H1 (cell line): ENCODE measurements at regions not wholly inside any gene's neighbourhood (a gene's known extent, or its start where the extent isn't known, plus 50 kb on each side); places are given as distances from the start of the nearest gene placed in this dataset.

Experiments used
- RNF2 ChIP-seq: fragments of 200-900, 300-1000 bp; sonication (generic); IDR thresholded peaks from 2 replicates; pipeline ENCODE4 v1.7.1; 2016; ENCODE audit warnings: borderline replicate concordance, low read depth, mild to moderate bottlenecking, antibody characterized with exemption, low read length; ENCODE audit not compliant: poor library complexity, severe bottlenecking; ENCODE audit errors: missing control alignments

DNA sequence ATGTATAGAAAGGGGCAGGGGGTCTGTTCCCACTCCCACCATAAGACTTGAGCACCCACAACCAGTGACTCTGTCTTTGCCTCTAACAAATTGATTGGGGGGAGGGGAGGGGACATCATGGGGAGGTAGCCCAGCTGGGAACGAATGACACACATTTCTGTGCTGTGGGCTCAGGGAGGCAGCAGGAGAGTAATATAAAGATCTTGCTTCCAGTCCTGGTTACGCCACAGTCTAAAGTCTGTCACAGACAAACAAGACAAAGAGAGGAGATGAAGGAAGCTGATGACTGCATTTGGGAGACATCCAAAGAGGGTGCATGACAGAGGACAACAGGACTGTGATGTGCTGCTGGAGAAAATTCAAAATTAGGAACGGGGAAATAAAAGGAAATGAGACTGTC, 153.9 kb downstream of the ACTR3B start (continued):
- TF ChIP-seq RNF2, result no peak
